Epithelial cell of proximal tubule (primary cell): ENCODE measurements at regions not wholly inside any gene's neighbourhood (a gene's known extent, or its start where the extent isn't known, plus 50 kb on each side); places are given as distances from the start of the nearest gene placed in this dataset.

Experiments used
- DNase-seq: peaks from one replicate; pipeline ENCODE4 v3.0.0-alpha.2; 2011; ENCODE audit warnings: low read depth
- H3K4me3 ChIP-seq: 2 replicates; pipeline ENCODE4 v1.5.1; 2011; ENCODE audit warnings: low read depth, mild to moderate bottlenecking, low read length
- TF ChIP-seq, protein P1 (sequence below): conservative IDR thresholded peaks from 2 replicates; pipeline ENCODE4 v1.5.1; 2012; ENCODE audit warnings: low read depth, mild to moderate bottlenecking, low read length

DNA sequence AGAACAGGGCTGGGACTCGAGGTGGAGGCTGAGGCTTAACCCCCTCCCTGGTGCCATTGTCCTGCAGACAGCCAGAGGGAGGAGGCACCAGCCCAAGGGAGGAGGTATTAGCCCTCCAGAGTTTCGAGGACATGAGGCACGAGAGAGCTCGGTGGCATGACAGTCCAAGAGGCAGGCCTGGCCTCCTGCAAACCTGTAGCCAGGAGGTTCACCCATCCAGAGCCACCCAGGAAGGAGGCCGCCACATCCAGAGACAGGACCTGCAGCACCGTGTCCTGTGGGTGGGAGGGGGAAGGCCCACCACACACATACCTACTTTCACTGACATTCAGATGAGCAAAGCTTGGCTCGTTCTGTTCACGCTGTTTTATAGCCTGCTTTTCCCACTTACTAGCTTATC lies 75.2 kb upstream of the ADAMTS2 start:
- no peak for DNase-seq
- TF ChIP-seq, protein P1, sequence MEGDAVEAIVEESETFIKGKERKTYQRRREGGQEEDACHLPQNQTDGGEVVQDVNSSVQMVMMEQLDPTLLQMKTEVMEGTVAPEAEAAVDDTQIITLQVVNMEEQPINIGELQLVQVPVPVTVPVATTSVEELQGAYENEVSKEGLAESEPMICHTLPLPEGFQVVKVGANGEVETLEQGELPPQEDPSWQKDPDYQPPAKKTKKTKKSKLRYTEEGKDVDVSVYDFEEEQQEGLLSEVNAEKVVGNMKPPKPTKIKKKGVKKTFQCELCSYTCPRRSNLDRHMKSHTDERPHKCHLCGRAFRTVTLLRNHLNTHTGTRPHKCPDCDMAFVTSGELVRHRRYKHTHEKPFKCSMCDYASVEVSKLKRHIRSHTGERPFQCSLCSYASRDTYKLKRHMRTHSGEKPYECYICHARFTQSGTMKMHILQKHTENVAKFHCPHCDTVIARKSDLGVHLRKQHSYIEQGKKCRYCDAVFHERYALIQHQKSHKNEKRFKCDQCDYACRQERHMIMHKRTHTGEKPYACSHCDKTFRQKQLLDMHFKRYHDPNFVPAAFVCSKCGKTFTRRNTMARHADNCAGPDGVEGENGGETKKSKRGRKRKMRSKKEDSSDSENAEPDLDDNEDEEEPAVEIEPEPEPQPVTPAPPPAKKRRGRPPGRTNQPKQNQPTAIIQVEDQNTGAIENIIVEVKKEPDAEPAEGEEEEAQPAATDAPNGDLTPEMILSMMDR, result no peak
- H3K4me3 ChIP-seq, result no peak overlapping the region

GRCh38 chr5:179418972-179419371 lies 73.7 kb upstream of the ADAMTS2 start:
- TF ChIP-seq, protein P1, result no peak
- DNase-seq, result no peak
- H3K4me3 ChIP-seq, result no peak overlapping the region

GRCh38 chr5:179417696-179418095 lies 72.4 kb upstream of the ADAMTS2 start:
- DNase-seq, result no peak
- no peak overlapping the region for H3K4me3 ChIP-seq
- TF ChIP-seq, protein P1, result no peak

DNA sequence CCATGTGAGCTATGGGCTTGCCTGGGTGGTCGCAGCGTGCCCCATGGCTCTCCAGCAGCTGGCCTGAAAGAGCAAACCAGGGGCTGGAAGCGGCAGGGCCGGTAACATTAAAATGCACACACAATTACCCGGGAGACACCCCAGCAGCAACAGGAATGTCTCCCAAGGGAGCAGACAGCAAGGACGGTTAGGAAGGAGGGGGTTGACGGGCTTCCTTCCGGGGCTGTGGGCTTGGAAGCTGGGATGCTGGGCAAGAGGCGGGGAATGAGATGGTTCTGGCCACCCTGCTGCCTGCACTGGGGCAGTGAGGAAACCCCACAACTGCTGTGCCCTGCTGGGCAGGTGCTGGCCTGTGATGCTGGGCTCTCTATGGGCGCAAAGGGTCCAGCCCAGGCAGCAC lies 71.8 kb upstream of the ADAMTS2 start:
- no peak overlapping the region for H3K4me3 ChIP-seq
- no peak for DNase-seq
- TF ChIP-seq, protein P1, result no peak

DNA sequence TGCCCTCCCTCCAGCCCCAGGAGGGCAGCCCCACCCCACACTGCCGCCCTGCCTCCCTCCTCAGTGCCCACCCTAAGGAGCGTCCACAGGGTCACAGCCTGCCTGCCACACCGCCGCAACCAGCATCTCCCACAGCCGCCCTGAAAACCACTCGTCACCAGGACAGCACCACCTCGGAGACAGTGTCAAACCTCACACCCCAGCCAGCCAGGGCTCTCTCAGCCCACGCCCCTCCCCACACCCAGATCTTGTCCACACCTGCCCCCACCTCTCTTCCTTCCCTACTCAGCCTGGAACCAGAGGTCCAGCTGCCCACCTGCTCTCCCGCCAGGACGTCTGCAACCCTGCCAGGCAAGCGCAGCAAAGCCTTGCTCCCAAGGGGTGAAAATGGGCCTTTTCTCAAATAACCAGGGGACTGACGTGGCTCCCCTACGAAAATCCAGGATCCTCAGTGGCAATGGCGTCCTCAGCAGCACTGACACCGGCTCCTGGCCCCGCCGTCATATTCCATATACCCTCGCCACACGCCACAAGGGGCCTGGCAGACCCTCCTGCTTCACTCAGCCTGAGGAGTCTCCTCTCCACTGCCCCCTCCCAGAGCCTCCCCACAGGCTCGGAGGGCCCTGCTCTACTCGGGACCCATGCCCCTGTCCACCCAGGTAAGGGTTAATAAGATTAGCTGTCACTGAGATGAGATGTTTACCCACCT lies 71.0 kb upstream of the ADAMTS2 start:
- H3K4me3 ChIP-seq, result no peak overlapping the region
- no peak for DNase-seq
- TF ChIP-seq, protein P1, result no peak

DNA sequence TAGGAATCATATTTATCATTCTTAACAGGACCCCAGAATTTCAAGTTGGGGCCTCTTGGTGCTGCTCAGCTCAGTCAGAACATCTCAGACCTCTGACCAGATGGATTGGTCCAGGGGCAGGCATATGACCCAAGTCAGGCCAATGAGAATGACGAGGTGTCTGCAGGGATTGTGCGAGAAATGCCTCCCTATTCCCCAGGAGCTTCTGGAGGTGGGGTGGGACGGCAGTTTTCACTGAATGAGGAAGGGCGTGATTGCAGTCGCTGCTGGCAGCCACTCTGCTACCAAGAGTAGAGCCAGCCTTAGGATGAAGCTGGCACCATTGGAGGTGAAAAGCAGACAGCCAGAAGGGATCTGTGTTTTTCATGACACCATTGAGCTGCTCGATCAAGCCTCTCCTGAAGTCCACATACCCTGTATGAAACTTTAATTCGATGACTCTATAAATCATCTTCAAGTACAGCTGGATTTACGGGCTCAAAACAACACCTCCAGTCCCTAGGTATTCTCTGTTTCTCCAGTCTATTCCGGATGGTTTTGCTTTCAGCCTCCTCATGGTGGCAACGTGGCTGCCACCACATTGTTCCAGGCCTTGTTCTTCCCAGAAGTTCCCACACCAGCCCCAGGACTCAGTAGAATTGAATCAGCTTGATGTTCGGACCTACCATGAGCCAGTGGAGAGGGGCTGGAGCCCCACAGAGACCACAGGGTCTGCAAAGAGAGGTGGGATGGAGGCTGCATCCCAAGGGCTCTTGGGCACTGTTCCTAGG lies 70.2 kb upstream of the ADAMTS2 start:
- TF ChIP-seq, protein P1, result no peak
- no peak overlapping the region for H3K4me3 ChIP-seq
- no peak for DNase-seq
